DOHH2 (cell line): ENCODE measurements at regions not wholly inside any gene's neighbourhood (a gene's known extent, or its start where the extent isn't known, plus 50 kb on each side); places are given as distances from the start of the nearest gene placed in this dataset.

Source experiments
- H3F3A ChIP-seq: fragments of 200-600 bp; sonication (generic), shearing (Covaris generic); 2 replicates; pipeline ENCODE4 v1.6.0; 2016; ENCODE audit warnings: antibody characterized with exemption, mild to moderate bottlenecking; ENCODE audit not compliant: control insufficient read depth, insufficient read depth
- H3K27ac ChIP-seq: fragments of 200-600 bp; sonication (generic); 2 replicates; pipeline ENCODE4 v1.5.1; 2014; ENCODE audit warnings: low read depth, mild to moderate bottlenecking, low read length, moderate library complexity
- H3K27me3 ChIP-seq: fragments of 200-600 bp; sonication (generic); 2 replicates; pipeline ENCODE4 v1.6.1; 2014; ENCODE audit warnings: mild to moderate bottlenecking, low read length, mixed read lengths; ENCODE audit not compliant: control insufficient read depth
- H3K36me3 ChIP-seq: fragments of 200-600 bp; sonication (generic); 2 replicates; pipeline ENCODE4 v1.6.1; 2014; ENCODE audit warnings: mild to moderate bottlenecking, low read length, moderate library complexity, mixed read lengths; ENCODE audit not compliant: control insufficient read depth
- H3K4me1 ChIP-seq: fragments of 200-600 bp; sonication (generic); 2 replicates; pipeline ENCODE4 v1.6.1; 2014; ENCODE audit warnings: mild to moderate bottlenecking, low read length, mixed read lengths; ENCODE audit not compliant: control insufficient read depth
- H3K4me2 ChIP-seq: fragments of 200-600 bp; sonication (generic); 2 replicates; pipeline ENCODE4 v1.6.0; 2014; ENCODE audit warnings: mild to moderate bottlenecking, low read length, moderate library complexity
- H3K4me3 ChIP-seq: fragments of 200-600 bp; sonication (generic); 2 replicates; pipeline ENCODE4 v1.5.1; 2014; ENCODE audit warnings: mild to moderate bottlenecking, low read length, mixed read lengths
- H3K79me2 ChIP-seq: fragments of 200-600 bp; sonication (generic); 2 replicates; pipeline ENCODE4 v1.6.1; 2014; ENCODE audit warnings: mild to moderate bottlenecking, low read length, mixed read lengths; ENCODE audit not compliant: control insufficient read depth
- H3K9me2 ChIP-seq: fragments of 200-600 bp; sonication (generic); replicated peaks from 2 replicates; pipeline ENCODE4 v1.6.1; 2014; ENCODE audit warnings: mild to moderate bottlenecking, low read length, mixed read lengths; ENCODE audit not compliant: control insufficient read depth
- H3K9me3 ChIP-seq: fragments of 200-600 bp; sonication (generic); 2 replicates; pipeline ENCODE4 v1.6.1; 2014; ENCODE audit warnings: antibody characterized with exemption, low read length, mixed read lengths; ENCODE audit not compliant: control insufficient read depth, insufficient read depth
- H4K20me1 ChIP-seq: fragments of 200-600 bp; sonication (generic); 2 replicates; pipeline ENCODE4 v1.6.0; 2014; ENCODE audit warnings: low read depth, mild to moderate bottlenecking, antibody characterized with exemption, low read length, moderate library complexity; ENCODE audit not compliant: control insufficient read depth, insufficient read depth
- EZH2phosphoT487 ChIP-seq: fragments of 200-600 bp; sonication (generic); IDR thresholded peaks from 2 replicates; pipeline ENCODE4 v1.6.1; 2017; ENCODE audit warnings: borderline replicate concordance, mild to moderate bottlenecking, antibody characterized with exemption, low read length, moderate library complexity, mixed read lengths
- TF ChIP-seq, protein P1 (sequence below): fragments of 200-600 bp; sonication (generic); IDR thresholded peaks from one replicate; pipeline ENCODE4 v1.5.1; 2014; ENCODE audit warnings: antibody characterized with exemption, mild to moderate bottlenecking, low read depth, low read length; ENCODE audit not compliant: poor library complexity, severe bottlenecking

DNA sequence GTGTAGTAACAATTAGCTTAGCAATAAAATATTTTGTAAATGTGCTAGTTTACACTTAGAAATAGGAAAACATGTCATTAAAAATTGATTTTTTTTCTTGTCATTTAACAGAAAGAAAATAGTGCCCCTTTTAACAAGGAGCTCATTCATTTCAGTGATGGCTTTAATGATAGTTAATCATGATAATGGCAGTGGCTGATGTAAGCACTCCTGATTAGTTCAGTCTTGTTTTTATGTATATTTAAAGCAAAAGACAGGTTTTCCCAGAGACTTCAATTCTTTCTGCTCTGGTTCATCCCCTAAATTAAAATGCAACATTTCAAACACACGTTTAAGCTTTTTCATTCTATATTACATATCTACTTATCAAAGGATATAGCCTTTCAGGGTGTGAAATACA, 1039.5 kb upstream of the PCDH7 start:
- Histone ChIP-seq H3K27ac (no peak overlapping the region), H4K20me1 (no peaks in the 10 kb centered on the region), H3K79me2 (no peaks in the 10 kb centered on the region), H3K4me1 (no peaks in the 10 kb centered on the region), H3K9me3 (no peaks in the 10 kb centered on the region), H3K4me3 (no peak overlapping the region), H3K4me2 (no peak overlapping the region), H3K27me3 (no peaks in the 10 kb centered on the region), H3F3A (no peaks in the 10 kb centered on the region), H3K9me2 (no peaks in the 10 kb centered on the region), H3K36me3 (no peaks in the 10 kb centered on the region)
- TF ChIP-seq, protein P1, sequence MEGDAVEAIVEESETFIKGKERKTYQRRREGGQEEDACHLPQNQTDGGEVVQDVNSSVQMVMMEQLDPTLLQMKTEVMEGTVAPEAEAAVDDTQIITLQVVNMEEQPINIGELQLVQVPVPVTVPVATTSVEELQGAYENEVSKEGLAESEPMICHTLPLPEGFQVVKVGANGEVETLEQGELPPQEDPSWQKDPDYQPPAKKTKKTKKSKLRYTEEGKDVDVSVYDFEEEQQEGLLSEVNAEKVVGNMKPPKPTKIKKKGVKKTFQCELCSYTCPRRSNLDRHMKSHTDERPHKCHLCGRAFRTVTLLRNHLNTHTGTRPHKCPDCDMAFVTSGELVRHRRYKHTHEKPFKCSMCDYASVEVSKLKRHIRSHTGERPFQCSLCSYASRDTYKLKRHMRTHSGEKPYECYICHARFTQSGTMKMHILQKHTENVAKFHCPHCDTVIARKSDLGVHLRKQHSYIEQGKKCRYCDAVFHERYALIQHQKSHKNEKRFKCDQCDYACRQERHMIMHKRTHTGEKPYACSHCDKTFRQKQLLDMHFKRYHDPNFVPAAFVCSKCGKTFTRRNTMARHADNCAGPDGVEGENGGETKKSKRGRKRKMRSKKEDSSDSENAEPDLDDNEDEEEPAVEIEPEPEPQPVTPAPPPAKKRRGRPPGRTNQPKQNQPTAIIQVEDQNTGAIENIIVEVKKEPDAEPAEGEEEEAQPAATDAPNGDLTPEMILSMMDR: no peak
- no peak for TF ChIP-seq EZH2phosphoT487

DNA sequence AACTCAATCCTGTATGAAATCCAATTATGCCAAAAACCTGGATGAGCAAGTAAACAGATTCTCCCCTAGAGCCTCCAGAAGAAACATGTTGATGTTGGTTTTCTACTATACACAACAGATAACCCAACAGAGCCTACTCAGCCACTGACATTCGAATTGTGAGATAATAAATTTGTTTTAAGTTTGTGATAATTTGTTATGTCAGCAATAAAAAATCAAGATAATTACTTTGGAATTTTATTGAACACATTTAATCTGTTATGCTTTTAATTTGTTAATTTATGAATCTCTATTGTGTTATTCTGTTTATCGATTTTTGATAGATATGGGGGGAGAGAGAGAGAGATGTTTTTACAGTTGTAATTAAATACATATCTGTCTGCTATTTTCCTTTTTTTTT, 1016.1 kb upstream of the PCDH7 start:
- no peaks in the 10 kb centered on the region; the same call in none of the 2 replicates for H3K9me3 ChIP-seq
- no peaks in the 10 kb centered on the region for H3K4me1 ChIP-seq
- no peaks in the 10 kb centered on the region for H3K9me2 ChIP-seq
- H3K79me2 ChIP-seq: no peaks in the 10 kb centered on the region
- H3K36me3 ChIP-seq: no peaks in the 10 kb centered on the region
- no peak overlapping the region for H3K4me3 ChIP-seq
- no peak overlapping the region for H3K27ac ChIP-seq
- no peak overlapping the region for H3K4me2 ChIP-seq
- H3F3A ChIP-seq: no peaks in the 10 kb centered on the region
- H3K27me3 ChIP-seq: no peaks in the 10 kb centered on the region
- H4K20me1 ChIP-seq: no peaks in the 10 kb centered on the region
- TF ChIP-seq, protein P1: no peak

DNA sequence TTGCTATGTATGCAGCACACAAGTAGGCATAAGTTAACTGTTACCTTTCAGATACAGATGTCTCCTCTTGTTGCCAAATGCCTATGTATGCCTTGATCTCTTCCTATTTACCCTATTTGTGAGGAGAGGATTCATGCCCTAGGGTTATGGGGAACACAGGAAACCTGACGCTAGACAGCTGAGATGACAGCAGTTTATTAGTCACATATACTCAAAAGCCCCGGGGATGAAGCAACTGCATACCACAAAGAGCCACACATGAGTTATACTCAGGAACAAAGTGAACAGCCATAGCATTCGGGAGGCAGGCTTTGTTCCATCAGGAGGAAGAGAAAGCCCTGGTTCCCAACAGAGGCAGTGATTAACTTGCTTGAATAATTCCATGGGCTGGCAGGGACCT, 1011.7 kb upstream of the PCDH7 start:
- Histone ChIP-seq H3K9me2 (no peaks in the 10 kb centered on the region), H3F3A (no peaks in the 10 kb centered on the region), H3K4me2 (no peak overlapping the region), H3K27me3 (no peaks in the 10 kb centered on the region), H3K36me3 (no peaks in the 10 kb centered on the region), H3K4me3 (no peak overlapping the region), H3K79me2 (no peaks in the 10 kb centered on the region), H3K27ac (no peak overlapping the region), H3K9me3 (no peaks in the 10 kb centered on the region; the same call in none of the 2 replicates), H3K4me1 (no peaks in the 10 kb centered on the region), H4K20me1 (no peaks in the 10 kb centered on the region)
- TF ChIP-seq EZH2phosphoT487: no peak
- TF ChIP-seq, protein P1: no peak

DNA sequence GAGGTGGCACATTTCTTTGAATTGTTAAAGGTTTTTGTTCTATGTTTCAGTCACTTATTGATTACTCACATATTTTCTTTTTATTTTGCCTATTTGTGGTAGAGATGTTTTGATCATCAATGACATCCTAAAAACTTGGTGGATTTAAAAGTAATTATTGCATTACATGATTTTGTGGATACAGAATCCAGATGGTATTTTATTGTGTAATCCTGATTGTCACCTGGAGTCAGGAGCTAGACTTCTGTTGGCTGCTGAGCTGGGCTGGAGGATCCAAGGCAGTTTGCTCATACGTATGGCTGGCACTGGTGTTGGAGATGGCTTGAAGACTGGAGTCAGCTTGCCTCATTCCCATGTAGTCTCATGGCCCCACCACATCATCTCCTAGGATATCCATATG, 1009.6 kb upstream of the PCDH7 start:
- no peaks in the 10 kb centered on the region for H3K36me3 ChIP-seq
- H3K79me2 ChIP-seq: no peaks in the 10 kb centered on the region
- H3K4me1 ChIP-seq: no peaks in the 10 kb centered on the region
- no peak overlapping the region for H3K4me2 ChIP-seq
- H4K20me1 ChIP-seq: no peaks in the 10 kb centered on the region
- H3K9me2 ChIP-seq: no peaks in the 10 kb centered on the region
- H3K27me3 ChIP-seq: no peaks in the 10 kb centered on the region
- no peak overlapping the region for H3K27ac ChIP-seq
- no peak overlapping the region for H3K4me3 ChIP-seq
- no peak for TF ChIP-seq EZH2phosphoT487
- TF ChIP-seq, protein P1: no peak
- no peaks in the 10 kb centered on the region; the same call in none of the 2 replicates for H3K9me3 ChIP-seq
- no peaks in the 10 kb centered on the region for H3F3A ChIP-seq
